B cell (primary cell): ENCODE measurements at regions not wholly inside any gene's neighbourhood (a gene's known extent, or its start where the extent isn't known, plus 50 kb on each side); places are given as distances from the start of the nearest gene placed in this dataset.
"Not testable (repeated sequence)": the region's sequence is repeated elsewhere in the genome, so short reads cannot be mapped to it uniquely, and the experiment has no call there.

Experiments
- ATAC-seq: fragments of 200-7000 bp; cut with Tn5 transposase; one replicate; pipeline ENCODE4 v1.10.0; 2021; ENCODE audit warnings: low read depth, mild to moderate bottlenecking, moderate number of reproducible peaks, moderate library complexity
- CTCF ChIA-PET: fragments of 350-600 bp; sonication (Branson Sonifier 250); formaldehyde crosslinking; loops from one replicate; lab custom pipeline; 2021; ENCODE audit warnings: antibody characterized with exemption, inconsistent platforms; lab: Charles Lee
- POLR2A ChIA-PET: fragments of 350-600 bp; sonication (Branson Sonifier 250); formaldehyde crosslinking; loops from one replicate; lab custom pipeline; 2021; ENCODE audit warnings: antibody characterized with exemption; lab: Charles Lee
- DNase-seq: peaks from one replicate; pipeline ENCODE4 v3.0.0; 2013
- H2AFZ ChIP-seq: 2 replicates; pipeline ENCODE4 v1.6.1; 2012; ENCODE audit warnings: mild to moderate bottlenecking, low read depth, low read length; ENCODE audit not compliant: insufficient read depth, poor library complexity, severe bottlenecking
- H3K27ac ChIP-seq, 2 donors: 1 replicate in 1 of 2; 2 replicates in 1 of 2; pipeline ENCODE4 v1.5.1; 2012 to 2013; ENCODE audit warnings: low read length in 2 of 2, mild to moderate bottlenecking in 2 of 2, moderate library complexity in 1 of 2
- H3K27me3 ChIP-seq, 4 experiments: fragments of 200-600 bp in 1 of 4; sonication (generic) in 1 of 4; replicated peaks in 1 of 4; 1 replicate in 2 of 4; 2 replicates in 2 of 4; pipeline versions ENCODE4 v1.6.1 to v1.7.0; 2013 to 2016; ENCODE audit warnings: low read length in 3 of 4, mild to moderate bottlenecking in 2 of 4, mixed read lengths in 1 of 4, moderate library complexity in 1 of 4; ENCODE audit not compliant: insufficient read depth in 4 of 4, control insufficient read depth in 3 of 4; ENCODE audit errors: control extremely low read depth in 1 of 4
- H3K36me3 ChIP-seq, 2 experiments: replicated peaks in 1 of 2; 1 replicate in 1 of 2; 2 replicates in 1 of 2; pipeline versions ENCODE4 v1.6.1 to v1.7.1; 2013; ENCODE audit warnings: low read length in 1 of 2; ENCODE audit not compliant: insufficient read depth in 2 of 2, control insufficient read depth in 1 of 2; ENCODE audit errors: control extremely low read depth in 1 of 2, extremely low read depth in 1 of 2
- H3K4me1 ChIP-seq, 2 donors: fragments of 200-600 bp in 1 of 2; sonication (generic) in 1 of 2; 1 replicate in 1 of 2; 2 replicates in 1 of 2; pipeline versions ENCODE4 v1.5.1 to v1.6.1; 2013 to 2017; ENCODE audit warnings: low read length in 2 of 2; ENCODE audit not compliant: control insufficient read depth in 2 of 2, insufficient read depth in 2 of 2
- H3K4me2 ChIP-seq: replicated peaks from 2 replicates; pipeline ENCODE3; 2012; ENCODE audit warnings: mild to moderate bottlenecking, low read depth, low read length; ENCODE audit not compliant: poor library complexity, severe bottlenecking
- H3K4me3 ChIP-seq, 5 experiments: fragments of 200-600 bp in 1 of 5; sonication (generic) in 1 of 5; 1 replicate in 3 of 5; 2 replicates in 2 of 5; pipeline versions ENCODE4 v1.5.1 to v1.7.0; 2011 to 2016; ENCODE audit warnings: low read length in 4 of 5, mild to moderate bottlenecking in 4 of 5, low read depth in 2 of 5, control low read depth in 1 of 5, moderate library complexity in 1 of 5; ENCODE audit not compliant: insufficient read depth in 1 of 5; ENCODE audit errors: control extremely low read depth in 1 of 5, extremely low read depth in 1 of 5
- H3K79me2 ChIP-seq: fragments of 200-600 bp; sonication (generic); one replicate; pipeline ENCODE4 v1.6.0; 2016; ENCODE audit warnings: low read length; ENCODE audit not compliant: control insufficient read depth, insufficient read depth
- H3K9ac ChIP-seq: fragments of 200-600 bp; sonication (generic); 2 replicates; pipeline ENCODE4 v1.6.1; 2017; ENCODE audit warnings: mild to moderate bottlenecking, low read length, moderate library complexity
- H3K9me3 ChIP-seq, 3 donors: one replicate each; pipeline versions ENCODE4 v1.6.1 to v1.7.1; 2013; ENCODE audit warnings: low read length in 2 of 3; ENCODE audit not compliant: control insufficient read depth in 2 of 3, insufficient read depth in 1 of 3; ENCODE audit errors: control extremely low read depth in 1 of 3
- H4K20me1 ChIP-seq: 2 replicates; pipeline ENCODE4 v1.6.0; 2012; ENCODE audit warnings: mild to moderate bottlenecking, low read length; ENCODE audit not compliant: insufficient read depth, control insufficient read depth, poor library complexity, severe bottlenecking
- H3K27ac Mint-ChIP-seq: one replicate; pipeline ENCODE4 v1.8.0; 2021; ENCODE audit warnings: mixed read lengths
- H3K27me3 Mint-ChIP-seq: one replicate; pipeline ENCODE4 v1.8.0; 2021; ENCODE audit warnings: mixed read lengths
- H3K4me1 Mint-ChIP-seq: one replicate; pipeline ENCODE4 v1.8.0; 2021; ENCODE audit warnings: mixed read lengths
- H3K4me3 Mint-ChIP-seq: one replicate; pipeline ENCODE4 v1.8.0; 2021; ENCODE audit warnings: mixed read lengths
- H3K9me3 Mint-ChIP-seq: one replicate; pipeline ENCODE4 v1.8.0; 2022; ENCODE audit warnings: mixed read lengths; ENCODE audit not compliant: insufficient read depth
- CTCF ChIP-seq: fragments of 200-600 bp; IDR thresholded peaks from one replicate; pipeline ENCODE4 v1.8.0; 2022; ENCODE audit warnings: antibody characterized with exemption, mild to moderate bottlenecking
- EZH2 ChIP-seq: IDR thresholded peaks from 2 replicates; pipeline ENCODE4 v1.6.1; 2012; ENCODE audit warnings: borderline replicate concordance, low read depth, mild to moderate bottlenecking, moderate library complexity, low read length; ENCODE audit not compliant: insufficient read depth, poor library complexity, severe bottlenecking
- WGBS: methylation state at CpG from one replicate; pipeline ENCODE4 v1.1.5; 2013; ENCODE audit warnings: missing lambda C conversion rate; ENCODE audit not compliant: insufficient coverage; 5-methylcytosine and 5-hydroxymethylcytosine counted together
- intact Hi-C: fragments of 100-400 bp; cut with micrococcal nuclease; formaldehyde crosslinking; loops from one replicate; pipeline ENCODE4 v1.10.0; 2022

GRCh38 chr10:117626228-117626627 lies 83.7 kb downstream of the EMX2 start:
- Histone ChIP-seq H3K36me3 (no peaks in the 10 kb centered on the region), H3K4me3 (no peak overlapping the region), H3K79me2 (no peaks in the 10 kb centered on the region), H3K4me1 (no peaks in the 10 kb centered on the region), H3K9ac (no peak overlapping the region), H3K4me2 (no peak overlapping the region), H3K27ac (no peak overlapping the region), H2AFZ (no peak overlapping the region), H3K9me3 (no peaks in the 10 kb centered on the region), H3K27me3 (no peaks in the 10 kb centered on the region), H4K20me1 (no peaks in the 10 kb centered on the region)
- ATAC-seq (no peak), DNase-seq (no peak)
- POLR2A ChIA-PET: no interaction called here
- no peaks in the 10 kb centered on the region for H3K9me3 Mint-ChIP-seq
- CTCF ChIA-PET: no interaction called here
- no peak for TF ChIP-seq EZH2
- peaks cover 15% of the 10 kb centered on the region for H3K27me3 Mint-ChIP-seq
- H3K27ac Mint-ChIP-seq: no peak overlapping the region
- intact Hi-C loops: no loop called here
- no peaks in the 10 kb centered on the region for H3K4me1 Mint-ChIP-seq
- 90% methylated on average over 3 of the region's 8 CpGs for WGBS
- H3K4me3 Mint-ChIP-seq: no peak overlapping the region

GRCh38 chr10:117627561-117627960 lies 85.0 kb downstream of the EMX2 start:
- no peak for ATAC-seq
- Histone ChIP-seq H3K27ac (no peak overlapping the region), H2AFZ (no peak overlapping the region), H3K27me3 (no peaks in the 10 kb centered on the region), H3K4me3 (no peak overlapping the region), H3K9ac (no peak overlapping the region), H3K36me3 (no peaks in the 10 kb centered on the region), H3K79me2 (no peaks in the 10 kb centered on the region), H4K20me1 (no peaks in the 10 kb centered on the region), H3K4me1 (no peaks in the 10 kb centered on the region), H3K9me3 (peaks cover 0 to 2% (median 0%) of the 10 kb centered on the region in 3 donors), H3K4me2 (no peak overlapping the region)
- intact Hi-C loops: no loop called here
- ChIA-PET POLR2A (no interaction called here), CTCF (no interaction called here)
- Mint-ChIP-seq H3K9me3 (no peaks in the 10 kb centered on the region), H3K27ac (no peak overlapping the region), H3K27me3 (peaks cover 7% of the 10 kb centered on the region), H3K4me3 (no peak overlapping the region), H3K4me1 (no peaks in the 10 kb centered on the region)
- no peak for DNase-seq
- TF ChIP-seq EZH2 (no peak), CTCF (no peak)
- 86% methylated on average over 4 of the region's 4 CpGs for WGBS

GRCh38 chr10:117629717-117630116 lies 87.2 kb downstream of the EMX2 start:
- H3K27ac Mint-ChIP-seq, CTCF ChIA-PET, H3K4me2 ChIP-seq, POLR2A ChIA-PET, H3K9me3 Mint-ChIP-seq, H3K27me3 Mint-ChIP-seq, H3K9ac ChIP-seq, H4K20me1 ChIP-seq, H3K4me1 Mint-ChIP-seq, DNase-seq, H3K4me3 Mint-ChIP-seq, H2AFZ ChIP-seq, ATAC-seq, H3K79me2 ChIP-seq, H3K27ac ChIP-seq, intact Hi-C loops, H3K9me3 ChIP-seq, H3K4me3 ChIP-seq, H3K36me3 ChIP-seq, H3K27me3 ChIP-seq, H3K4me1 ChIP-seq: not testable (repeated sequence)
- WGBS: 96% methylated on average over 7 of the region's 9 CpGs
